GM19043 (cell line): ENCODE measurements at regions not wholly inside any gene's neighbourhood (a gene's known extent, or its start where the extent isn't known, plus 50 kb on each side); places are given as distances from the start of the nearest gene placed in this dataset.
"Not testable (repeated sequence)": the region's sequence is repeated elsewhere in the genome, so short reads cannot be mapped to it uniquely, and the experiment has no call there.

Experiments used
- ATAC-seq: cut with Tn5 transposase; IDR thresholded peaks from one replicate; pipeline ENCODE4 v1.9.1; 2021; ENCODE audit warnings: low read depth; ENCODE audit not compliant: unreplicated experiment

DNA sequence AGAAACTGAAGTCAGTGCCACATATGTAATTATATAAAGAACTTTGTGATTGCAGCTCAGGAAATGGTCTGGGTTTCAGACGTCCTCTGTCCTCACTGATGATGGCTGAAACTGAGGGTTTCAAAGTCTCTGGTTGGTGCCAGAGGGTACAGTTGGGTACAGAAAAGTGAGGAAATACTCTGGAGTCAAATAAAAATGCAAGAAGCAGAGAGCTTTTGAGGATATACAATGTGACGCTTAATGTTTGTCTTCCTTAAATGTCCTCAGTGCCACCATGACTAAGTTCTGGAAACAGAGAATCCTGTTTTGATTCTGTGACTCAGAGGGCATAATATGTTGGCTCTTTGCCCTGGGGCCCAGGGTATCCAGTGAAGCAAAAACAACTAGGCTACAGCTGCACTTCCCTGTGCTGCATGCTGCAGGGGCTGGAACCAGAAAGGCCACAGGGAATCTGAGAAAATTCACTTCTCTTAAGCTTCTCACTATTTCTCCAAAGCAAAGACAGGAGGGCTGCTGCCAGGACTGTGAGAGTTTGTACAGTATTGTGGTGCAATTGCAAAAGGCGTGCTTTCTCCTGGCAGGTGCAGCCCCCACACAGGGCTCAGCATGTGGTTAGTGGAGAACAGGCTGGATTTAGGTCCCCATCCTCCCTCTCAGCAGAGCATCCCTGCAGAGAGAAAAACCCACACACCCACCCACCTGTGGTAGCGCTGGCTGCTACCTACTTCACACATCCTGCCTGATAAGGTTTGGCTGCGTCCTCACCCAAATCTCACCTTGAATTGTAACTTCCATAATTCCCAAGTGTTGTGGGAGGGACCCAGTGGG lies 169.5 kb upstream of the SVIL start:
- no peak for ATAC-seq

GRCh38 chr10:29802171-29802570 lies 167.4 kb upstream of the SVIL start:
- no peak for ATAC-seq

- no peak for ATAC-seq
Measured at GRCh38 chr10:29798921-29799690, 164.3 kb upstream of the SVIL start.

DNA sequence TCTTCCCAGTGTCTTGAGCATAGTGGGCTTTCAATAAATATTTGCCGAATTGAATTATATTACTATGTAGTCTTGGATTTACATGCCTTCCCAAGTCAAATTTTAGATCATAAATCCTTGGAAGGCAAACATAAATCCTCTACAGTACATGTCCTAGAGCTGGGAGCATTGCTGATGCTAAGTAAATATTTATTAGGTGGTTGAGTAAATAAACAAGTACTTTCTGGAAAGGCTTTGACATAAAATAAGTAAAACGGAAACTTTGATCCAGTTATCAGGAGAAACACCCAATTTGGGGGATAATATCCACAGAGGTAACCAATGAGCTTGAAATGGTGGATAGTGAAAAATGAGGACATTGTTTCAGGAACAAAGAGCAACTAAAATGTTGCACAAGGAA lies 162.8 kb upstream of the SVIL start:
- no peak for ATAC-seq

- no peak for ATAC-seq
Measured at GRCh38 chr10:29795850-29796249, 161.1 kb upstream of the SVIL start.

GRCh38 chr10:29794776-29795611 lies 160.2 kb upstream of the SVIL start:
- ATAC-seq: no peak

GRCh38 chr10:29791773-29792172 lies 157.0 kb upstream of the SVIL start:
- ATAC-seq: no peak

DNA sequence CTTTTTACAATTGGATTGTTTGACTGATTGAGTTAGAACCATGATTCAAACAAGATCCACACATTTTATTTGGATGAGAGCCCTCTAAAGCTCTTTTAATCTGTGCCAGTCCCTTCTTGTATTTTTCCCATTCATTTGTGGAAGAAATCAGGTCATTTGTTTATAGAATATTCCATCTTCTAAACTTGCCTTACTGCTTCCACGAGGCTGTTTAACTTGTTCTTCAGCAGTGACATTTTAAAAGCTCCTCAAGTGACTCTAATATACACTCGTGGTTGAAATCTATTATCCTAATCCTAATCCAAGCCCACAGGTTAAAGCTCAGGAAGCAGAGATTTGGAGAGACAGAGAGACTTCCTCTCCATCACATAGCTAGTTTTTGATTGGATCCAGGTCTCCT lies 155.4 kb upstream of the SVIL start:
- no peak for ATAC-seq

DNA sequence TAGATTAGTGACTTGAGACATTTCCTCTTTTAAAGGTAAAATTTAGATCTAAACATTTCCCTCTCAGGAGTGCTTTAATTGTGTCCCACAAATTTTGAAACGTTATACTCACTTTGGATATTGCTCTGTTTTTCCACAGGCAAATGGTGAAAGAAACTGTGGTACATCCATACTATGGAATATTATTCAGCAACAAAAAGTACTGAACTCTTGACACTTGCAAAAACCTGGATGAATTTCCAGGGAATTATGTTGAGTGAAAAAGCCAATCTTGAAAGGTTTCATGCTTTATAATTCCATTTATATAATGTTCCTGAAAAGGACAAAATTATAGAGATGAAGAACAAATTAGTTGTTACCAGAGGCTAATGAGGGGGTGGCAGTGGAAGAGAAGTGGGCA lies 153.3 kb upstream of the SVIL start:
- ATAC-seq: no peak

DNA sequence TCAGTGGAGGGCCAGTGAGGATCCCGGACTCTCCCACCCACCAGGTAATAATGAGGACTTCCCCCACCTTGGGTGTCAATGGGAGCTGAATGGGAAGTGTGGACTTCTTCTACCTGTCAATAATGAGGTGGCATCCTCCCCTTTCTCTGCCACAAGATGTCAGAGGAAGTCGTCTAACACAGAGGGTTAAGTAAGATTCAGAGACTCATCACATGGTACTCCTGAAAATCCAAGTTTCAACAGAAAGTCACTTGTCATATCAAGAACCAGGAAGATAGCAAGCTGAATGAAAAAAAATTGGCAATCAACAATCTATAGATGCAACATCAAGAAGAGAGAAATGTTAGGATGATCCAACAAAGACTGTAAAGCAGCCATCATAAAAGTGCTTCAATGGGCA lies 150.9 kb upstream of the SVIL start:
- ATAC-seq: no peak

DNA sequence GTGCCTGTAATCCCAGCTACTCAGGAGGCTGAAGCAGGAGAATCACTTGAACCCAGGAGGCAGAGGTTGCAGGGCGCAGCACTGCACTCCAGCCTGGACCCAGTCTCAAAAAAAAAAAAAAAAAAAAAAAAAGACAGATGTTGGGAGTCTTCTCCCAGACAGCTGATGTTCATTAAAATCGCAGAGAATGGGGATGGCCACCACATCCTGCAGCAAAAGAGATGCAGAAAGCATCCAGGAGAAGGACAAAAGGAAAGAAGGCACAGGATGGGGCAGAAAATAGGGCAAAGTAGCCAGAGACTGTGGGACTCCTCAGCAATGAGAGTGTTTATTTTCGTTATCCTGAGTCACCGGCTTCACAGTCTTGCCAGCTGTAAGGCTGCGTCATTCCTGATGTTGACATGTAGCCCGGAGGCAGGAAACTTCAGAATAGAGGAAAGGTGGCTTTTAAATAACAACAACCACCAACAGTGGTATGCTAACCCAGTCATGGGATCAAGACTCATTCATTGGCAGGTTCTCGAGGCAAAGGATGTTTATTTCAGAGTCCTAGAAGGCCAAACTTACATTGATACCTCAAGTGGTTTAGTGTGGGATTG lies 149.5 kb upstream of the SVIL start:
- ATAC-seq: no peak

DNA sequence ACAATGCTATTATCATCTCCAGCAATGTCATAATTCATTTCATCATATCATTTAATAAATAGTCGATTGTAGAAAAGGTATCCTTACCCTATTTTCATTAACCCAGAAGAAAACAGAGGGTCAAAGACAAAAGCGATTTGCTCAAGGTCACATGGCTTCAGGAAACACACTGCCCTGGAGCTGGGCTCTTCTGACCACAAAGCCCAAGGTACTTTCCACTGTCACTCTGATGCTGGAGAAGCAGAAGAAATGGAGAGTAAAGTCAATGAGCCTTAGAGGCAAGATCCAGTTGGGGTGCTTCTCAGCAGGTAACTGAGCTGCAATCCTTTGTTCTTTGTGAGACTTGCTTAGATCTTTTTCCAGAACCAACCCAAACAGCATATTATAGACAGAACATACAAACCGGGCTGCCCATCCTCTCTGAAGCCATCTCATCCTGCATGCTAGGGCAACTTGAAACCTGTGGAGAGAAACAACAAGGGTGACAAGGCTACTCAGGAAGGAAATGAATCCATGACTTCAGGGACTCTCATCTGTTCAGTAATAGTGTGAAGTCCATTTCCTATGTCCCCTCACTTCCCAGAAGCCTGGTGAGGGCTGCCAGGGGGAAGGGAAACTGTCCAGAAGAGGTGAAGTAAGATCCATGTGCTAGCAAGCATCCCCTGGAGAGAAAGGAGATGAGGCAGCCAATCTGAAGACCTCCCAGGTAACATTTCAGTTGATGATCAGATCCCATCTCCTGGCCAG lies 148.6 kb upstream of the SVIL start:
- no peak for ATAC-seq

DNA sequence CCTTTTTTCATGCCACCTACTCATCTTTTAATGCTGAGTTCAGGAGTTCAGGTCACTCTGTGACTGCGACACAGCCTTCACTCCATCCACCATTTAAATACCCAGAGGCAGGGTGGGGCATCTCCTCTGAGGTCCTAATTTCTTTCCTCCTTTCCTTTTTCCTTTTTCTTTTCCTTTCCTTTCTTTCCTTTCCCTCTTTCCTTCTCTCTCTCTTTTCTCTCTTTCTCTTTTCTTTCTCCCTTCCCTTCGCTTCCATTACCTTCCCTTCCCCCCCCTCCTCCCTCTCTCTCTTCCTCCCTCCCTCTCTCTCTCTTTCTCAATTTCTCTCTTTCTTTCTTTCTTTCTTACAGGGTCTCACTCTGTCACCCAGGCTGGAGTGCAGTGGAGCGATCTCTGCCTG lies 145.9 kb upstream of the SVIL start:
- no peak for ATAC-seq

GRCh38 chr10:29780096-29780495 lies 145.3 kb upstream of the SVIL start:
- ATAC-seq: no peak

DNA sequence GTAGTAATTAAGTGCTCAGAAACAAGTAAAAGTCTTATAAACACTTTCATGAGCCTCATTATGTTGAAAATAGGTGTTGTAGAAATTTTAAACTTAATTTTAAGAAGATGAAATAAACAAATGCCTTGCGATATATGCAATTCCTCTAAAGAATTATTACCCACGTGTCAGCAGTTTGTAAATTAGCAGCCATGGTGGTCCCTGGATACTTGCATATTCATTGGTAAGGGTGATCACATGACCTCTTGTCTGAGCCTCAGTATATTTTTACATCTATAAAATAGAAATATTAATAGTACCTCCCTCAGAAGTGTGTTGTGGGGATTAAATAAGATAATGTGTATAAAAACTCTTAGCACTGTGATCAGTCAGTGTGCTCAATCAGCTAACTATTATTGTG lies 141.5 kb upstream of the SVIL start:
- ATAC-seq: no peak

DNA sequence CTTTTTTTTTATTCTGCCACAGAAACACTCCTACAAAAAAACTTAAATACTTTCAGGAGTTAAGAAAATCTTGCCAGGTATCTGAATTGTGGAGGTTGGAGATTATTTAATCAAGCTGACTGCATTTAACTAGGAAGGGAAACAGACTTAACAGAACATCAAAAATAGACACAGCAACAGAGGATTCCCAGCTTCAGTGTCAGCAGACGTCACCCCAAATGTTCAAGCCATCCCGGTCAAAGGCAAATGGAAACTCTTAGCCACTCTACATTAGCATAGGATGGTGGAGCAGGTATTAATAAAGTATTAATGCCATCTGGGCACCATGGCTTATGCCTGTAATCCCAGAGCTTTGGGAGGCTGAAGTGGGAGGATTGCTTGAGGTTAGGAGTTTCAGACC lies 139.7 kb upstream of the SVIL start:
- ATAC-seq: no peak

DNA sequence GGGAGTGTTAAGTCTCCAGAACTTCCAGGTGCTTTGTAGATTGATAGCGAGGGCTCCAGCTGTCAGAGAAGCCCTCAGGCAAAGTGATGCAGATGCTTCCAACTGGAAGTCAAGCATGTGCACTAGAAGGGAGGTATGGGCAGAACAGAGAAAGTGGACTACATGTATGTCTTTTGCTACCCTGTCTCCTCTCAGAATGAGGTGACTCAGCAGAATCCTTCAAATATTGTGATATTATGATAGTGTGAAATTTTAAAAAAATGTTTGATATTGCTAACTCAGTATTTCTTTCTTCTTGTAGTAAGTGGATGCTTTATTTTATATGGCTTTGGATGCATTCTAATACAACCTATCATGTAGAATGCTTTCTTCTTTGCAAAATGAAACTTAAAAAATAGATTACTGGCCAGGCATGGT lies 138.9 kb upstream of the SVIL start:
- ATAC-seq: no peak

- peak; percentile 47 for ATAC-seq
Measured at GRCh38 chr10:29772403-29772802, 137.6 kb upstream of the SVIL start.

GRCh38 chr10:29771376-29771775 lies 136.6 kb upstream of the SVIL start:
- ATAC-seq: no peak

DNA sequence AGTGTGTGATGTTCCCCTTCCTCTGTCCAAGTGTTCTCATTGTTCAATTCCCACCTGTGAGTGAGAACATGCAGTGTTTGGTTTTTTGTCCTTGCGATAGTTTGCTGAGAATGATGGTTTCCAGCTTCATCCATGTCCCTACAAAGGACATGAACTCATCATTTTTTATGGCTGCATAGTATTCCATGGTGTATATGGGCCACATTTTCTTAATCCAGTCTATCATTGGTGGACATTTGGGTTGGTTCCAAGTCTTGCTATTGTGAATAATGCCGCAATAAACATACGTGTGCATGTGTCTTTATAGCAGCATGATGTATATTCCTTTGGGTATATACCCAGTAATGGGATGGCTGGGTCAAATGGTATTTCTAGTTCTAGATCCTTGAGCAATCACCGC lies 134.5 kb upstream of the SVIL start:
- not testable (repeated sequence) for ATAC-seq
